Kidney epithelial cell (primary cell): ENCODE measurements at regions not wholly inside any gene's neighbourhood (a gene's known extent, or its start where the extent isn't known, plus 50 kb on each side); places are given as distances from the start of the nearest gene placed in this dataset.

Experiments used
- DNase-seq: peaks from one replicate; pipeline ENCODE4 v3.0.0-alpha.2; 2010; ENCODE audit warnings: low read depth
- H3K27me3 ChIP-seq: 2 replicates; pipeline ENCODE4 v1.6.0; 2011; ENCODE audit warnings: low read length; ENCODE audit not compliant: control insufficient read depth, insufficient read depth
- H3K36me3 ChIP-seq: 2 replicates; pipeline ENCODE4 v1.5.1; 2011; ENCODE audit warnings: low read length; ENCODE audit not compliant: control insufficient read depth, insufficient read depth
- H3K4me3 ChIP-seq: 2 replicates; pipeline ENCODE4 v1.5.1; 2011; ENCODE audit warnings: low read depth, mild to moderate bottlenecking, control low read depth, low read length
- CTCF ChIP-seq: IDR thresholded peaks from 2 replicates; pipeline ENCODE4 v1.5.1; 2011; ENCODE audit warnings: mild to moderate bottlenecking, moderate library complexity, low read length, control low read depth, inconsistent platforms; ENCODE audit not compliant: insufficient read depth, poor library complexity, severe bottlenecking

- no peak for TF ChIP-seq CTCF
- DNase-seq: no peak
- H3K27me3 ChIP-seq: no peaks in the 10 kb centered on the region
- H3K4me3 ChIP-seq: no peak overlapping the region
- H3K36me3 ChIP-seq: no peaks in the 10 kb centered on the region
These were observed 353.7 kb downstream of the SLITRK6 start for GRCh38 chr13:85445534-85445933.

- no peaks in the 10 kb centered on the region for H3K36me3 ChIP-seq
- TF ChIP-seq CTCF: no peak
- H3K27me3 ChIP-seq: no peaks in the 10 kb centered on the region
- DNase-seq: no peak
- H3K4me3 ChIP-seq: no peak overlapping the region
These were observed 357.2 kb downstream of the SLITRK6 start for GRCh38 chr13:85441975-85442374.

GRCh38 chr13:85441364-85441763 lies 357.9 kb downstream of the SLITRK6 start:
- no peak for TF ChIP-seq CTCF
- no peak overlapping the region for H3K4me3 ChIP-seq
- H3K27me3 ChIP-seq: no peaks in the 10 kb centered on the region
- no peak for DNase-seq
- no peaks in the 10 kb centered on the region for H3K36me3 ChIP-seq

DNA sequence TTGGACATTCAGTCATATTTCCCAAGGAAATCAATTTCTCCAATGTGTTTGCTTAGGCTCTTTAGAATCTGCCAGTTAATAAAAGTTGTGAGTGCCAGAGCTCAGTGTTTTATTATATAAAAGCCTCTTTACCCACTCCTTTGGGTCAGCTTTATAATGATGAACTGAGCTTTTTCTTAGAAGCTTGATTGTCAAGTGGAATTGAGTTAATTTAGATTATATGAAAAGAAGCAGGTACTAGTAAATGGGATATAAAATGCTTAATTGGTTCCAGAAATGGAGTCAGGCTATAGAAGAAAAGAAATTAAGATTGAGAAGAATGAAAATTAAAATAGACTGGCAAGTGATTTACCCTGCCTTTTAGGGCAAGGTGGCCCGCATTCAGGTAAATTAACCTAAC lies 363.2 kb downstream of the SLITRK6 start:
- H3K27me3 ChIP-seq: no peaks in the 10 kb centered on the region
- TF ChIP-seq CTCF: no peak
- H3K36me3 ChIP-seq: no peaks in the 10 kb centered on the region
- H3K4me3 ChIP-seq: no peak overlapping the region
- no peak for DNase-seq

- no peak overlapping the region for H3K4me3 ChIP-seq
- no peak for DNase-seq
- no peaks in the 10 kb centered on the region for H3K27me3 ChIP-seq
- no peaks in the 10 kb centered on the region for H3K36me3 ChIP-seq
- no peak for TF ChIP-seq CTCF
These were observed 364.3 kb downstream of the SLITRK6 start for GRCh38 chr13:85434927-85435326.

DNA sequence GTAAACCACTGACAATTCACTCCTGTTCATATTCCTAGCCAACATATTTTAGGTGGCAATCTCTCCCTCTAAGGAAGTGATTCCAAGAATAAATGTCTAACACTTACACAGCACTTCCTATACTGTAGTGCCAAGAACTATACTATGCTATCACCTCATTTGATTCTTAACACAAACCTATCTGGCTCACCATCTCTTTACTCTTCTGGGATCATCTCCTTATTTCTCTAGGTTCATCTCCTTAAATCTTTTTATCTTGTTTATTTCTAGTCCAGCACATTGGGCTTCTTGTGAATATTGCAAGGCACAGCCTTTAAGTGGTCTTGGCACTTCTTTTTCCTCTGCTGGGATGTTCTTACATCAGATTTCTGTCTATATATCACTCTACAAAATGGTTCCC lies 366.3 kb downstream of the SLITRK6 start:
- TF ChIP-seq CTCF: no peak
- Histone ChIP-seq H3K36me3 (no peaks in the 10 kb centered on the region), H3K27me3 (no peaks in the 10 kb centered on the region), H3K4me3 (no peak overlapping the region)
- no peak for DNase-seq
